ENCODE measurements at regions not wholly inside any gene's neighbourhood (a gene's known extent, or its start where the extent isn't known, plus 50 kb on each side); places are given as distances from the start of the nearest gene placed in this dataset.

GRCh38 chr7:131767591-131767990 lies 211.2 kb upstream of the PODXL start:
- Histone ChIP-seq H3K79me2 (ENCODE audit: control insufficient read depth, insufficient read depth, low read length) (no peaks in the 10 kb centered on the region), H3K36me3 (ENCODE audit: control insufficient read depth in 2 of 2, extremely low read depth in 1 of 2, insufficient read depth in 2 of 2, low read length in 2 of 2) (no peaks in the 10 kb centered on the region), H3K9me3 (replicated peaks; ENCODE audit: control insufficient read depth, insufficient read depth, low read length) (no peaks in the 10 kb centered on the region), H3K4me3 (replicated peaks in 1 of 3; ENCODE audit: insufficient read depth in 1 of 3, low read depth in 1 of 3, low read length in 3 of 3) (no peak overlapping the region), H3K4me2 (ENCODE audit: insufficient read depth, low read length) (no peak overlapping the region), H3K27ac (ENCODE audit: insufficient read depth, low read depth, low read length) (no peak overlapping the region), H2AFZ (ENCODE audit: low read depth, low read length) (no peak overlapping the region), H3K9ac (replicated peaks; ENCODE audit: extremely low read depth, insufficient read depth, low read length) (no peak overlapping the region), H3K9me1 (replicated peaks; ENCODE audit: control insufficient read depth, extremely low read depth, insufficient read depth, low read length) (no peaks in the 10 kb centered on the region), H3K4me1 (ENCODE audit: control insufficient read depth, extremely low read depth, insufficient read depth, low read length) (no peaks in the 10 kb centered on the region), H4K20me1 (replicated peaks; ENCODE audit: control insufficient read depth, extremely low read depth, insufficient read depth, low read length) (no peaks in the 10 kb centered on the region), H3K27me3 (ENCODE audit: control insufficient read depth in 2 of 2, insufficient read depth in 2 of 2, low read length in 2 of 2) (peaks cover 0 to 2% of the 10 kb centered on the region in 2 experiments)
- ChIA-PET CTCF (no interaction called here), POLR2A (no interaction called here)
- no TSS peak for BruUV-seq (replicated peaks)
- DNase-seq (ENCODE audit: low read depth, low spot score), result no peak
- no peak for FAIRE-seq
- intact Hi-C loops (cut with micrococcal nuclease), result no loop called here
- dilution Hi-C loops (cut with MboI; ENCODE audit: extremely low pct_ligation_motif_present, low sequenced_read_pairs), result no loop called here
- no peak for TF ChIP-seq CTCF (IDR thresholded peaks at IDR 0.05; ENCODE audit: extremely low read depth in 1 of 2, insufficient read depth in 1 of 2, low read depth in 1 of 2, low read length in 2 of 2)
- TF ChIP-seq MYC (IDR thresholded peaks at IDR 0.05; ENCODE audit: low read depth, low read length), result no peak
- no peak for TF ChIP-seq POLR2A (IDR thresholded peaks at IDR 0.05; ENCODE audit: low read depth, low read length)
- TF ChIP-seq MAX (IDR thresholded peaks at IDR 0.05; ENCODE audit: insufficient read depth, insufficient read length), result no peak
- no peak for TF ChIP-seq JUN (IDR thresholded peaks at IDR 0.05; ENCODE audit: borderline replicate concordance, insufficient read depth, insufficient read length, low read depth)
- no peak for TF ChIP-seq FOS (IDR thresholded peaks at IDR 0.05; ENCODE audit: borderline replicate concordance, insufficient read depth, low read length)
- no peak for TF ChIP-seq GATA2 (IDR thresholded peaks at IDR 0.05; ENCODE audit: insufficient read depth, insufficient read length, low read depth, low read length)
- no peak for TF ChIP-seq POLR2AphosphoS5 (IDR thresholded peaks at IDR 0.05; ENCODE audit: insufficient read depth, low read depth, low read length)
- TF ChIP-seq EZH2 (IDR thresholded peaks at IDR 0.05; ENCODE audit: borderline replicate concordance, low read depth, low read length, severe bottlenecking), result no peak
